H1 (cell line): ENCODE measurements at regions not wholly inside any gene's neighbourhood (a gene's known extent, or its start where the extent isn't known, plus 50 kb on each side); places are given as distances from the start of the nearest gene placed in this dataset.

Experiments used
- BCL11A ChIP-seq, 2 experiments: IDR thresholded peaks; one replicate each; pipeline ENCODE4 v1.6.1; 2011; ENCODE audit warnings: low read depth in 2 of 2, low read length in 2 of 2, mild to moderate bottlenecking in 2 of 2
- EGR1 ChIP-seq: IDR thresholded peaks from 2 replicates; pipeline ENCODE4 v1.6.1; 2011; ENCODE audit warnings: low read depth, low read length, borderline replicate concordance
- KDM1A ChIP-seq: fragments of 200-600, 300-600 bp; sonication (generic); IDR thresholded peaks from 2 replicates; pipeline ENCODE4 v1.7.1; 2016; ENCODE audit warnings: mild to moderate bottlenecking, low read length, borderline replicate concordance
- KDM5A ChIP-seq: fragments of 200-600 bp; IDR thresholded peaks from 2 replicates; pipeline ENCODE4 v1.7.1; 2012; ENCODE audit warnings: mild to moderate bottlenecking, low read length, inconsistent platforms, mixed read lengths

DNA sequence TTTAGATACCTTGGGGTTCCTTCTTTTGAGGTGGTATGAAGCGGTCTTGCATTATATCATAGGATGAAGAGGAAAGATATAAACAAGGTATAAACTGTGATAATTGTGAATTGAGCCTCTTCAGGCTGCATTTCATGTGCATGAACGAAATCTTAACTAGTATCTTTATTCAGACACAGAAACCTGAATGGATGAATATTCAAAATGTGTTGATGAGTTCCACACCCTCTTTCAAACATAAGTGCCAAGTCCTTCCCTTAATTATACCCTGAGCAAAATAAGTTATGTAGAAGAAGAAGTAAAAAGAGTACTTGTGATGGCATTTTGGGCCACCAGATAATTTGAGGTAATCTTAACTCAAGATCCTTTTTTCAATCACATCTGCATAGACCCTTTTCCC lies 103.1 kb upstream of the CFAP20DC start (continued):
- TF ChIP-seq BCL11A (IDR thresholded peaks at IDR 0.05; ENCODE audit: low read depth in 2 of 2, low read length in 2 of 2) (no peak), KDM5A (no peak), EGR1 (no peak), KDM1A (no peak)
- TF ChIP-seq, all 59 proteins: peak for 0
